Brain microvascular endothelial cell (primary cell): ENCODE measurements at regions not wholly inside any gene's neighbourhood (a gene's known extent, or its start where the extent isn't known, plus 50 kb on each side); places are given as distances from the start of the nearest gene placed in this dataset.

Experiments
- DNase-seq: peaks from one replicate; pipeline ENCODE4 v3.0.0-alpha.2; 2020
- H3K27ac ChIP-seq: fragments of 250-450 bp; sonication (Bioruptor Pico); 2 replicates; pipeline ENCODE4 v1.5.1; 2020; ENCODE audit warnings: mild to moderate bottlenecking, moderate library complexity
- H3K27me3 ChIP-seq: fragments of 250-450 bp; sonication (Bioruptor Pico); replicated peaks from 2 replicates; pipeline ENCODE4 v1.5.1; 2020; ENCODE audit warnings: mild to moderate bottlenecking
- H3K36me3 ChIP-seq: fragments of 250-450 bp; sonication (Bioruptor Pico); replicated peaks from 2 replicates; pipeline ENCODE4 v1.5.1; 2020; ENCODE audit warnings: mild to moderate bottlenecking
- H3K4me3 ChIP-seq: 2 replicates; pipeline ENCODE4 v1.5.1; 2011; ENCODE audit warnings: low read depth, mild to moderate bottlenecking, control low read depth, low read length, moderate library complexity
- in situ Hi-C: cut with HindIII; loops from 2 replicates; pipeline ENCODE4 v1.10.0; 2017; ENCODE audit warnings: low sequenced_read_pairs, low pct_ligation_motif_present
- TF ChIP-seq, protein P1 (sequence below): IDR thresholded peaks from 2 replicates; pipeline ENCODE4 v1.5.1; 2011; ENCODE audit warnings: low read depth, mild to moderate bottlenecking, moderate library complexity, low read length, control low read depth, inconsistent platforms; ENCODE audit errors: missing control alignments

DNA sequence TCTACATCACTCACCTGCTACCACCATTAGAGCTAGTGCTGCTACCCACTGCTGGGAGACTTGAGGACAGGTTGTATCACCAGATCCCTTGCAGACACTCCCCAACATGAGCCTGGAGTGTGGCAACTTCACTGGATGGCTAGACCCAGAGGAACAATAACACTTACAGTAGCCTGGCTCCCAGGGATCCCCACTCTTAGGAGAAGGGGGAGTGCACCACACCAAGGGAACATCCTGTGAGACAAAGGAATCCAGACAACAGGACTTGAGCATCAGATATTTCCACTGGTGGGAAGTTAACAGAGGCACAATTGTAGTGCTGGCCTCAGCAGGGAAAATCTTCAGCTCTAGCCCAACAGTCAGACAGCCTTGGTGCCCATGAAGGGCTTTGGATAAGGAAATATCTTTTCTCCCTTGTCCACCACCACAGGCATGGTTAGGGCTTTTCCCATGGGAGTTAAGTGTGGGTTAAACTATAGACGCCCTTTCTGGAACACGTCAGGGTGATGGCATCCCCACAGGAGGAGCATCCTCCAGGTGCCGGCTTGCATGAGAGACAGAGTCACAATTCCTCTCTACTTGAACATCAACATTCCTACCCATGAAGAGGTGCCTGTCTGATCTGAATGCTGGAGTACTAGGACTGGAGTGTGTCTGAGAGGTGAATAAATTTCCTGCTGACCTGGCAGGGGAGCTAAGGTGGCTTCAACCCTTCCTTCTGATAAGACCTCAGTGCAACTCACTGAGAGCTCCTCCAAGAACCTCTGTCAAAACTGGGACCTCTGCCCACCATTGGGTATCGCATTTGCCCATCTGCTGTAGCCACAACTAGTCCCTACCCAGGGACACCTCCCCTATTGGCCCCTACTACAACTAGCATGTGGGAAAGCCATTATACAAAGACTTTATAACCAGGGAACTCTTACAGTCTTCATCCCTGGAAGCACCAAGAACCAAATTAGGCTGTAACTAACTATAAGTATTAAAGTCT lies 55.4 kb upstream of the SIRPG start:
- H3K27ac ChIP-seq, result no peak overlapping the region
- TF ChIP-seq, protein P1, sequence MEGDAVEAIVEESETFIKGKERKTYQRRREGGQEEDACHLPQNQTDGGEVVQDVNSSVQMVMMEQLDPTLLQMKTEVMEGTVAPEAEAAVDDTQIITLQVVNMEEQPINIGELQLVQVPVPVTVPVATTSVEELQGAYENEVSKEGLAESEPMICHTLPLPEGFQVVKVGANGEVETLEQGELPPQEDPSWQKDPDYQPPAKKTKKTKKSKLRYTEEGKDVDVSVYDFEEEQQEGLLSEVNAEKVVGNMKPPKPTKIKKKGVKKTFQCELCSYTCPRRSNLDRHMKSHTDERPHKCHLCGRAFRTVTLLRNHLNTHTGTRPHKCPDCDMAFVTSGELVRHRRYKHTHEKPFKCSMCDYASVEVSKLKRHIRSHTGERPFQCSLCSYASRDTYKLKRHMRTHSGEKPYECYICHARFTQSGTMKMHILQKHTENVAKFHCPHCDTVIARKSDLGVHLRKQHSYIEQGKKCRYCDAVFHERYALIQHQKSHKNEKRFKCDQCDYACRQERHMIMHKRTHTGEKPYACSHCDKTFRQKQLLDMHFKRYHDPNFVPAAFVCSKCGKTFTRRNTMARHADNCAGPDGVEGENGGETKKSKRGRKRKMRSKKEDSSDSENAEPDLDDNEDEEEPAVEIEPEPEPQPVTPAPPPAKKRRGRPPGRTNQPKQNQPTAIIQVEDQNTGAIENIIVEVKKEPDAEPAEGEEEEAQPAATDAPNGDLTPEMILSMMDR, result no peak
- no peaks in the 10 kb centered on the region for H3K36me3 ChIP-seq
- H3K4me3 ChIP-seq, result no peak overlapping the region
- in situ Hi-C loops, result no loop called here
- DNase-seq, result no peak
- H3K27me3 ChIP-seq, result no peaks in the 10 kb centered on the region

DNA sequence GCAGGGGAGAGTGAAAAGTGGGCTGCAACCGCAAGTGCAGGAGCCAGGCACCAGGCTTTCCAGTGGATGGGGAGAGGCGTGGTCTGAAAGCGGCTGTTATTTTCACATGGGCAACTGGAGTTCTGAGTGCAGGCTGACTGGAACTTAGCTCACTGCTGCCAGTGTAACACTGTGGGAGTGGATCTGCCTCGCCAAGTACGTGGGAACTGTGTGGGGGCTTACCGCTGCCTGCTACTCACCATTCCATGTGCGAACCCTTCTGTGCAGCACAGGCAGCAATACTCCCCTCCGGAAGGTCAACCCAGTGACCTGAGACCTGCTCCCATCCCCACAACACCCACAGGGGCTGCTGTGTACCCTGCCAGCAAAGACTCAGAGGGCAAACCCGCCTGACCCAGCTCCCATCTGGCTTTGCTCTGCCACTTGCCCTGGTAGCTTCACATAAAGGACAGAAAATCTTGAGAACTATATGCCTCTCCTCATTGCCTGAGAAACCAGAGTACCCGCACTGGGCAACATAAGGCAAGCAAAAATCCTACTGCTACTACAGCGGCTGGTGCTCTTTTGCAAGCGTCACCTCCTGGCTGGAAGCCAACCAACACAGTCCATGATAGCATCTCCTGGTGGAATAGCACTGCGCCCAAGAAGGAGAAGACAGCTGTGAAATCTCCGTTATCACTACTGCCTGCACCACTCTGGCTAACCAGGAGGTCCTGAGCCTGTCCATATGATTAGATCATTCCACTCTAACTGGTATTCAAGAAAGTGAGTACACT lies 54.4 kb upstream of the SIRPG start:
- in situ Hi-C loops, result no loop called here
- no peak for DNase-seq
- no peaks in the 10 kb centered on the region for H3K36me3 ChIP-seq
- H3K27me3 ChIP-seq, result no peaks in the 10 kb centered on the region
- no peak overlapping the region for H3K27ac ChIP-seq
- TF ChIP-seq, protein P1, result no peak
- no peak overlapping the region for H3K4me3 ChIP-seq

DNA sequence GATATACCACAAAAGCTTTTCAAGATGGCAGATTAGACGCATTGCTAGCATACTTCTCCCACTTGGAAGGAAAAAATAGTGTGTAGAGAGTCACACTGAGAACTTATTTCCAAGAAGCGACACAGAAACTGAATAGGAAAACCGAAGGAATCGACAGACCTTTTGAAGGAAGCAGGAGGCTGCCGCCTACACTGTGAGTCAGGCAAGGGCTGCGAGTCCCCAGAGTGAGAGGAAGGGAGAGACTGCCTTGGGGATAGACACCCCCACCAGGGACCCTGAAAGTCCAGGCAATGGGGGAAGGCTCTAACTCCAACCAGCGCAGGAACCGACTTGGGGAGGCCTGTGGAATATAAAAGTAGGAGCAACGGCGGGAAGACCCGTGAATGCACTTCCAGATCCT lies 53.7 kb upstream of the SIRPG start:
- Histone ChIP-seq H3K27ac (no peak overlapping the region), H3K4me3 (no peak overlapping the region), H3K36me3 (no peaks in the 10 kb centered on the region), H3K27me3 (no peaks in the 10 kb centered on the region)
- TF ChIP-seq, protein P1, result no peak
- in situ Hi-C loops, result no loop called here
- no peak for DNase-seq

DNA sequence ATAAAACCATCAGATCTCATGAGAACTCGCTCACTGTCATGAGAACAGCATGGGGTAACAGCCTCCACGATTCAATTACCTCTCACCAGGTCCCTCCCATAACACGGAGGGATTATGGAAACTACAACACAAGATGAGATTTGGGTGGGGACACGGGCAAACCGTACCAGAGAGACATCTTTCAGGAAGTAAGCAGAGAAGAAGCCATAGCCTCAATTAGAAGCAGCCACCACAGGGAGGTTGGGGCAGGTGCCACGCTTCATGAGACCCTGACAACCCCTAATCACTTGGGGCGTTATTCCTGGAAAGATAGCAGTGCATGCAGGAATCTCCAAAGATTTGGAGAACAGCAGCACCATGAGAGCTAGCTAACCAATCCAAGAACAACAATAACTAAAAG lies 52.9 kb upstream of the SIRPG start:
- no peak for DNase-seq

DNA sequence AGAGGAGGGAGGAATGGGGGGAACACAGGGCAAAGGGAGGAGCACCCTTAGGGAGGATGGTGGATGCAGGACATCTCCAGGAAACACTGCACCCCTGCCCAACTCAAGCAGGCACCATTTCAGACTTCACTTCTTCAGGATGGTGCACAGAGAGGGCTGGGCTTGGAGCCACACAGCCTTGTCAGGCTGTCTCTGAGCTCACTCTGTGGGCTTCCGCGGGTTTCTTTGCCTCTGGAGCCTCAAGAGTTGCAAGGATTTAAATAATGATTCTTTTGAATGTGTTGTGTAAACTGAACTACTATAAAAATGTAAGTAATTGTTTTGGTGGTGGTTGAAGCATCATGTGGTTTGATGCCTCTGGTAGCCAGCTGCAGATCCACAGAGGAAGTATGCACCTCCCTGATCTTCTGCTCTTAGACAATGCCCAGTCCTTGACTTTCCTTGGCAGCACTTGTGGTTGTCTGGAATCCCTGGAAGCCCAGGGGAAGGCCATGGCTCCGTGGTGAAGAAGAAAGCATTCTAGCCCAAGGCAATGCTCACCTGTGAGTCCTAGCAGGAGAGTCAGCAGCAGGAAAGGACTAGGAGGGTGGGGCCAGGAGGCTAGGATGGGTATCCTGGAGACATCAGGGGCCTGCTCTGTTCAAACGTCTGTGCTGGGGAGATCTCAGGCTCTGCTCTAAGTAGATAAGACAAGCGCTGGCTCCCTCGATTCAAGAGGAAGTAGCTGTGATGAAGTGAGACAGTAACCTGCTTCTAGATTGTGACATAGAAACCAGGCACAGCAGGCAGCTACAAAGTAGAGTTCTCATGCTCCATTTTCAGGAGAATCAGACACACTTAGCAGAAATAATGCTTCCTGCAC lies 50.2 kb upstream of the SIRPG start:
- H3K4me3 ChIP-seq, result no peak overlapping the region
- DNase-seq, result no peak
- in situ Hi-C loops, result no loop called here
- H3K27ac ChIP-seq, result no peak overlapping the region
- H3K36me3 ChIP-seq, result no peaks in the 10 kb centered on the region
- H3K27me3 ChIP-seq, result no peaks in the 10 kb centered on the region
- TF ChIP-seq, protein P1, result no peak

More for the DNA sequence above, 52.9 kb upstream of the SIRPG start:
- Histone ChIP-seq H3K4me3 (no peak overlapping the region), H3K36me3 (no peaks in the 10 kb centered on the region), H3K27ac (no peak overlapping the region), H3K27me3 (no peaks in the 10 kb centered on the region)
- in situ Hi-C loops, result no loop called here
- TF ChIP-seq, protein P1, result no peak
